ENCODE measurements at regions not wholly inside any gene's neighbourhood (a gene's known extent, or its start where the extent isn't known, plus 50 kb on each side); places are given as distances from the start of the nearest gene placed in this dataset.
"Not testable (repeated sequence)": the region's sequence is repeated elsewhere in the genome, so short reads cannot be mapped to it uniquely, and the experiment has no call there.

DNA sequence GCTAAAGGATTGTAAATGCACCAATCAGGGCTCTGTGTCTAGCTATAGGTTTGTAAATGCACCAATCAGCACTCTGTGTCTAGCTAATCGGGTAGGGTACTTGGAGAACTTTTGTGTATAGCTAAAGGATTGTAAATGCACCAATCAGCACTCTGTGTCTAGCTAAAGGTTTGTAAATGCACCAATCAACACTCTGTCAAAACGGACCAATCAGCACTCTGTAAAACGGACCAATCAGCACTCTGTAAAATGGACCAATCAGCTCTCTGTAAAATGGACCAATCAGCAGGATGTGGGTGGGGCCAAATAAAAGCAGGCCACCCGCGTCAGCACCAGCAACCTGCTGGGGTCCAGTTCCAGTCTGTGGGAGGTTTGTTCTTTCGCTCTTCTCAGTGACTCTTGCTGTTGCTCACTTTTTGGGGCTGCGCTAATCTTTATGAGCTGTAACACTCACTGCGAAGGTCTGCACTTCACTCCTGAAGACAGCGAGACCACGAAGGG is 110.3 kb downstream of the KCNK1 start:
- not testable (repeated sequence) for TF ChIP-seq CTCF (IDR thresholded peaks at IDR 0.05; ENCODE audit: borderline replicate concordance, extremely low read depth, low read length, poor library complexity, severe bottlenecking); EZH2 (IDR thresholded peaks at IDR 0.05; ENCODE audit: borderline replicate concordance, low read depth, low read length, severe bottlenecking)
